DMS79 treated with DMSO at 0.1 percent for 48 hours (cell line): ENCODE measurements at regions not wholly inside any gene's neighbourhood (a gene's known extent, or its start where the extent isn't known, plus 50 kb on each side); places are given as distances from the start of the nearest gene placed in this dataset.

Experiments
- DNase-seq: peaks from one replicate; lab custom pipeline; 2025; lab: John Stamatoyannopoulos, UW

DNA sequence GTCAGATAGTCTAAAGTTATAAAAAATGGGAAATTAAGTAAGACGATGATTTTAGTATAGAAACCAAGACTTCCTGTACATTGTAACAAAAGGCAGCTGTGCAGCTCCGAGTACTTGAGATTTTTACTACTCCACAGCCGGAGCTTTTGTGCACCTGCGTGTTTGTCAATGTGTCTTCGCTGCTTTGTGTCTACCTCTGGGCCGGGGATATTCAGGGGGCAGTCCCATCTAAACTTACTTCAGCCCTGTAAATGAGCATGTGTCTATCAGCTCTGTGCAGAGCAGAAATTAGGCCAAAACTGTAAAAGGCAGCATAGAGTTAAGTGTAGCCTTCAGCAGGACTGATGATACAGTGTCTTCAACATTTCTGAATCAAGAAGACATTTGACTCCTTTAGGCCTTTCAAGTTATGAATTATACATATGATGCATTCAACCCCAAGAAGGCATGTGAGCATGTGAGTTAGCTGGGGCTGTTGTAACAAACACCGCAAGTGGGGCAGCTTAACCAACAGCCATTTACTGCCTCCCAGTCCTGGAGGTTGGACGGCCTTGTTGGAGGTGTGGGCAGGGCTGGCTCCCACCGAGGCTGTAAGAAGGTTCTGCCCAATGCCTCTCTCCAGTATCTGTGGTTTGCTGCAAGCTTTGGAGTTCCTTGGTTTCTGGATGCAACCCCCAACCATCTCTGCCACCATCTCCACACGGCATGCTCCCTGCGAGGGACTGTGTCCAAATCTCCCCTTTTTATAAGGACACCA lies 191.0 kb upstream of the IRS2 start:
- no peak for DNase-seq

DNA sequence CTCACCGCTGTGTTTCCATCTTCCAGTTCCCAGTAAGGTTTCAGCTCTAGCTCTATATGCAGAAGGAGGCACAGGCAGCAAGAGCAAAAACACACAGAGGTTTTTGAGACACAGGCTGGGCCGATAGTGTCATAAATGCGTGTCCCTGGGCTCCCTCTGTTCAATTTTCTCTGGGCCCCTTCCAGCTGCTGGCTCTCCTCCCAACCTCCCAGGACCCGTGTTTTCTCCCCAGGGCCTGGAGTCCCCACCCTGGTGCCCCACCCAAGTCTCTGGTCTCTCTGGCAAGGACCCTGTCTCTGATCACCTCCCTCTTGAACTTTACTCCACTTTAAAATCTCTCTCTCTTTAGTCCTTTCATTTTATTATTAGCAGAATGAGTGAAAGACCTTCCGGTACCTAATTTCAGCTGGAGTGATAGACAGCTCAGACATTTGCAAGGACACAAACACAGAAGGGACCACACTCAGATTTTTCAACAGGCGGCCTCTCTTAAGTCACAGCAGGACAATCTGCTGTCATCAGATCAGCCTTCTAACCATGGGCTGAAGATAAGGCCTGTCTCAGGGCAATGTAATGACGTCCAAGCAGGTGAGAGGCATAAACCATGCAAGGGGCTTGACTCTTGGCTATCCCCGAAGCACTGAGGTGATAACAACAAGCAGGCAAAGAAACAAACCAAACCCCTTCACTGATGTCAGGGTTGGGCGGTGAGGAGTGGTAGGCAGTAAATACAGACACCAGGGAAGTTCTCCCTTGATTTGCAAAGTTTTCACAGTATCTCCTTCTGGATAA lies 190.0 kb upstream of the IRS2 start:
- no peak for DNase-seq

- no peak for DNase-seq
Observed at GRCh38 chr13:109974354-109974753, 188.0 kb upstream of the IRS2 start.

DNA sequence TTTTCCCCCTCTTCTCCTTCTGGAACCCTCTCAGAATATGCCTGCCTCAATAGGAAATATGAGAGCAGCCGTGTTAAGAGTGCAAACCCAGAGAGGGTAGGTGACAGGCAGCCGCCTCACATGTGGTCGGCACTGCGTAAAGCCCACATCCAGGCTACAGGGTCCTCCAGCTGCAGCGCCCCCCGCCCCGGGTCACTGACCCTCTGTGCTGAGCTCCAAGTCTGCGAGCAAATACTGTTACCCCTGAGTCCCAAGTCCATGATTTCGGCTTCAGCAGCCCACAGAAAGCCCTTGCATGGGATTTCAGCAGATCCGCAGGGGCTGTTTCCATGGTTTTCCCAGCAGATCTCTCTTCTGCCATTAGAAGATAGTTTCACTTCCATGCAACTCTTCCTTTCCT lies 186.9 kb upstream of the IRS2 start:
- no peak for DNase-seq

GRCh38 chr13:109971456-109972090 lies 185.2 kb upstream of the IRS2 start:
- no peak for DNase-seq

GRCh38 chr13:109971006-109971405 lies 184.6 kb upstream of the IRS2 start:
- no peak for DNase-seq

GRCh38 chr13:109968876-109969577 lies 182.6 kb upstream of the IRS2 start:
- no peak for DNase-seq

DNA sequence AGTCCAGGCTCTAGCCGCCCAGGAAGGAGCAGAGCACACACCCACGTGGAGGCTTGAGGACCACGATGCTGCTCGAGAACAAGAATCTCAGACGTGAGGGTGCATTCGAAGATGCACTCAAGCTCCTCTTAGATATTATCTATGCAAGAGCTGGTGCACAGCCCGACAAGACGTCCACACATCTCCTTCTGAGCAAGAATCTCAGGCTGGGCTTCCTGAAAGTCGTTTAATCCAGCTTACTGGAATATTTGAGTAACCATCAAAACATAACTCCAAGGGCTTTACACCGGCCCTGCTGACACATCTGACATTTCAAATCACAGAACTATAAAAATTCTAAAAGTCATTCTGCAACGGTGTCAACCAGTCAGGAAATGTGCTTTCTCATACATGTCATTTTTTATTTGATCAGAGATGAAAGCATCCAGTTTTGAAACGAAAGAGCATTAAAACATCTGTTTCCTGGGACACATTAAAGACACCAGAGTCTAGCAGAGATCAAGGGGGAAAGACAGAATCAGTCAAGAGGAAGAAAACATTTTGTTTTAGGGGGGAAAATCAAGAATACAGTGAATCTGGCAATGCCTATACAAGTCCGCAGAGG lies 177.7 kb upstream of the IRS2 start:
- no peak for DNase-seq

DNA sequence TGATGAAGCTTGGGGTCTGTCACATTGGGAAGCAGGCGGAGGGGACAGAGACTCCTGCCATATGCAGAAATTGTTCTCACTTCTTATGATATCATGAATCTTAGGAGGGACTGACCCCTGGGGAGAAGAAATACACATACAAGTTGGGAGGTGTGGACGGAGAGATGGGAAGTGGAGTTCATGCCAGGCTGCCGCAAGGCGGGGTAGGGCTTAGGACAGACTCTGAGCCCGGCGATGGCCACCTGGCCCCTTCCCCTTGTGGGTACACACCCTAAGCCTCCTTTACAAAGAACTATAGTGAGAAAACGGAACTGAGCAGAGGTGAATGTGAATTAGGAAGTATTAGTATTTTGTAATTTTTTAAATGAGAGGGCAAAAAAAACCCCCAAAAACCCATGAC lies 177.0 kb upstream of the IRS2 start:
- no peak for DNase-seq

DNA sequence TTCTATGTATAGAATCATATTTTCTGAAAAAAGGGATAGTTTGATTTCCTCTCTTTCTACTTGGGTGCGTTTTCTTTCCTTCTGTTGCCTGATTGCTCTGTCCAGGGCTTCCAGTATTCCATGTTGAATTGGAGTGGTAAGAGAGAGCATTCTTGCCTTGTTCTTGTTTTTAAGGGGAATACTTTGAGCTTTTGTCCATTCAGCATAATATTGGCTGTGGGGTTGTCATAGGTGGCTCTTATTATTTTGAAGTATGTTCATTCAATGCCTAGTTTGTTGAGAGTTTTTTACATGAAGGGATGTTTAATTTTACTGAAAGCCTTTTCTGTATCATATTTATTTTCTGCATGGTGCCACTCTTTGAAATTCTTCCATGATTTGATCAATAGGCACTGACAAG lies 173.5 kb upstream of the IRS2 start:
- no peak for DNase-seq

DNA sequence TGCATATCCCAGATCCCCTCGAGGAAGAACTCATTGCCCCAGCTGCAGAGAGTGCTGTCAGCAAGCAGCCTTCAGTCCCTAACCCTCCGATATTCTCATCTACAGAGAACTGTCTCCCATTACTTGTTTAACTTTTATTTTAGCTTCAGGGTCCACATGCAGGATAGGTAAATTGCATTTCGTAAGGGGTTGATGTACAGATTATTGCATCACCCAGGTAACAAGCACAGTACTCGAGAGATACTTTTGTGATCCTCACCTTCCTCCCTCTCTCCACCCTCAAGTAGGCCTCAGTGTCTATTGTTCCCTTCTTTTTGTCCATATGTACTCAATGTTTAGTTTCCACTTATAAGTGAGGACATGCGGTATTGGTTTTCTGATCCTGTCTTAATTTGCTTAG lies 171.5 kb upstream of the IRS2 start:
- no peak for DNase-seq

DNA sequence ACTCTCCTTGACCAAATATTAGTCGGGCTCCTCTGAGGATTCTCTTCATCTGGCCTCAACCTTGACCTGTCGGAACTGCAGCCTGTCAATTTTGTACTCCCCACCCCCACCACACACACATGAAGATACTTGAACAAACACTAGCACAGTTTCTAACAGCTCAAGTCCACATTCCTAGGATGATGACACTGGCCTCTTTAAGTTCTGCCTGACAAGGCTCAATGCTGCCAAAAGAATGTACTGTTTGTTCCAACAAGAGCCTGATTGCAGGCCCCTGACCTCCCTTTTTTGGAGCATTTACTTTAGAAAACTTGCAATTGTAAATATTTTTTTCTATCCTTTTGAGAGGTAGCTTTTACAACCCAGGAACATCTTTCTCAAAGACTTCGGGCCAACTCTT lies 169.2 kb upstream of the IRS2 start:
- DNase-seq = no peak

DNA sequence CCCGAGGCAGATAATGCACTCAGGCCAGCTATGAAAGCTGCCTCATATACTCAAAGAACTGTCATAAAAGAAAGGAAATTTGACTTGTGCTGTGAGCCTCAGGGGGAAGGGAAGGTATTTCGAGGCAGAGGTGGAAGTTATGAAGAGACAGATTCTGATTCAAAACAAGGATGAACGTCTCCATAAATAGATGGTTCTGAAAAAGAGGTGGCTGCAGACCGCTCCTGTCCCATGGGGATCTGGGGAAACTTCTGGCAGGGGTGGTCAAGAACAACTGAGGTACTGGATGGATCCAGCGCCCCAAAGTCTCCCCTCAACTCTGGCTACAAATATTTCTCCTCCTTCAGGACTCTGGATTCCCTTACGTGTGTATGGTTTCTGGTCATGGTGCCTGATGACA lies 168.1 kb upstream of the IRS2 start:
- DNase-seq = no peak

- DNase-seq = no peak
Observed at GRCh38 chr13:109951491-109951890, 165.1 kb upstream of the IRS2 start.

DNA sequence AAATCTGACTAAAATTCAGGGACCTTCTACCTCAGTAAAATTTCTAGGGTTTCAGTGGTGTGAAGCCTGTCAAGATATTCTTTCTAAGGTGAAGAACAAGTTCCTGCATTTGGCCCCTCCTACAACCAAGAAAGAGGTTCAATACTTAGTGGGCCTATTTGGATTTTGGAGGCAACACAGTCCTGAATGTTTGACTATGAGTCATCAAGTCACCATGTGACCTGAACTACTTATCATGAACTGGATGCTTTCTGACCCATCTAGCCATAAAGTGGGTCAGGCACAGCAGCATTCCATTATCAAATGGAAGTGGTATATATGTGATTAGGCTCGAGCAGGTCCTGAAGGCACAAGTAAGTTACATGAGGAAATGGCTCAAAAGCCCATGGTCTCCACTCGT lies 163.0 kb upstream of the IRS2 start:
- DNase-seq = no peak

GRCh38 chr13:109947006-109947405 lies 160.6 kb upstream of the IRS2 start:
- DNase-seq = no peak

- DNase-seq = no peak
Observed at GRCh38 chr13:109945206-109945960, 159.0 kb upstream of the IRS2 start.

GRCh38 chr13:109941951-109942350 lies 155.6 kb upstream of the IRS2 start:
- DNase-seq = no peak

DNA sequence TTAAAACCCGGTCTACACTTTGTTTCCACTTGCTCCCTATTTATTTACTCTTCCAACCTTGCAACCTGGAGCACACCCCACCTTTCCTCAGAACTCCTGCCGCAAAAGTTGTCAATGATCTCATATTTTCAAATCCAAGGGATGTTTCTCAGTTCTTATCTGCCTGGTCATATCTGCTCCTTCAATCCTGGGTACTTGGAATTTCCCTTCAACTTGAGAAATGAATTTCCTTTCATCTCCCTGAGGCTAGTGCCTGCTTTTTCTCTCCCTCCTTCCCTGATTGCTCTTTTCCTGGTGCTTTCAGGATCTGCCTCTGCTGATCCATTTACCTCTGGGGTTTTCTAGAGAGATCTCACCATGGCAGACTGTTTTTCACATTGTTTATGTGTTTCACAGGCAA lies 154.8 kb upstream of the IRS2 start:
- DNase-seq = no peak

DNA sequence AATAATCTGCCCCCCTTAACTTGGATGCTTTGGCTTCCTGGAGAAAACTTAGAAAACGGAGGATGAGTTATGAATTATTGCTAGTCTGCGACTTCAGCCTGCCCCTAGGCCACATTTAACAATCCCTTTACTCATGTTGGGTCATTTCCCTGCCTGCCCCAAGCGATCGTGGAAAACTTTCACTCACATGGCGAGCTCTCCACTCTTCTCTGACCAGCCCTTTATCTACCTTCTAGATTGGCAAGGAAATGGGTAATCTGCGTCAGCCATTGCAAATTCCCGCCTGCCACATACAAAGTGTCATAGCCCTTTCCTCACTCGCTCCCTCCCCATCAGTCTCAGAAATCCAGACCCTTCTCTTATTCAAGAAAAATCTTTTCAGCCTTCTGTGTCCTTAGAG lies 154.3 kb upstream of the IRS2 start:
- DNase-seq = no peak

GRCh38 chr13:109939838-109940237 lies 153.5 kb upstream of the IRS2 start:
- DNase-seq = no peak
